NCI-H187 (cell line): ENCODE measurements at regions not wholly inside any gene's neighbourhood (a gene's known extent, or its start where the extent isn't known, plus 50 kb on each side); places are given as distances from the start of the nearest gene placed in this dataset.

Experiments used
- DNase-seq, 2 experiments: peaks; one replicate each; lab custom pipeline; 2025; lab: John Stamatoyannopoulos, UW

DNA sequence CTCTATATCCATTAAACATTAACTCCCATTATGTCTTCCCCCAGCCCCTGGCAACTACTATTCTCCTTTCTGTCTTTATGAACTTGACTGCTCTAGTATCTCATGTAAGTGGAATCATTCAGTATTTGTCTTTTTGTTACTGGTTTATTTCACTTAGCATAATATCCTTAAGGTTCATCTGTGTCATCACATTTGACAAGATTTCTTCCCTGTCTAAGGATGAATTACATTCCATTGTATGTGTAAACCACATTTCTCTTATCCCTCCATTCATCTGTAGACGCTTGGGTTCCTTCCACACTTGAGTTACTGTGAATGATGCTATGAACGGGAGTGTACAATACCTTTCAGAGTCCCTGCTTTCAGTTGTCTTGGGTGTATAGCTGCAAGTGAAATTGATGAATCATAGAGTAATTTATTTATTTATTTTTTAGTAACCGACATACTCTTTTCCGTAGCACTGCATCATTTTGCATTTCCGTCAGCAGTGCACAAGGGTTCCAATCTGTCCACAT lies 399.7 kb upstream of the RBFOX1 start:
- DNase-seq, result peak; percentile 3 to 11

DNA sequence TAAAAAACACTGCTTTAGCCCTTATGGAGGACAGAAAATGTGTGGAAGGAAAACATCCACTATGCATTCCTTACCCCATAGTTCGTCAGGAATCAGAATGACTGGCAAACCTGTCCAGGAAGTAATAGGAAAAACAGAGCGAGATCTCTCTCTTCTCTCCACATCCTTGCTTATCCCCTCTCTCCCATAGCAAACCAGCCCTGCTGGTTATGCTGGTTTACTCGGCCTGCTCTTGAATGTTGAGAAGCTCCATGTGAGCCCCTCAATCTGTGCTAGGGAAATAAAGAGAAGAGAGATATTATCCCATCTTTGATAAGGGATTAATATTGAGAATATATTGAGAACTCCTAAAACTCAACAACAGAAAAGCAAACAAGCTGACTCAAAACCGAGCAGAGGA lies 402.8 kb upstream of the RBFOX1 start:
- DNase-seq, result no peak

DNA sequence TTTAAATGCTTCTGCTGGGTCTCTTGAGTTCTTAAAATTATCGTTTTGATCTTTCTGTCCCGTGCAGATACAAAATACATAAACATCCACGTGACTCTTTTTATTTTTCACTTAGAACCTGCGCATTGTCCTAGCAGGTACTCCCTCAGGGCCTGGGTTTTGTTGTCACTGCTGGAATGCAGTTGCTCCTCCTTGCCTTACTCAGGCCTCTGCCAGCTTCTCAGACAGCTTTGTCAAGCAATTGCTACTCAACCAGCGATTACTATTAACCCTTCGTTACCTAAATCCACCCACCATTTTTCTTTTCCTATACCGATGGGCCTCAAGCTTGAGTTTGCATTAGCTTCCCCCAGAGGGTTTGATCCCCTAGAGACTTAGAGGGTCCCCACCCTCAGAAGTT lies 405.9 kb upstream of the RBFOX1 start:
- DNase-seq, result no peak

DNA sequence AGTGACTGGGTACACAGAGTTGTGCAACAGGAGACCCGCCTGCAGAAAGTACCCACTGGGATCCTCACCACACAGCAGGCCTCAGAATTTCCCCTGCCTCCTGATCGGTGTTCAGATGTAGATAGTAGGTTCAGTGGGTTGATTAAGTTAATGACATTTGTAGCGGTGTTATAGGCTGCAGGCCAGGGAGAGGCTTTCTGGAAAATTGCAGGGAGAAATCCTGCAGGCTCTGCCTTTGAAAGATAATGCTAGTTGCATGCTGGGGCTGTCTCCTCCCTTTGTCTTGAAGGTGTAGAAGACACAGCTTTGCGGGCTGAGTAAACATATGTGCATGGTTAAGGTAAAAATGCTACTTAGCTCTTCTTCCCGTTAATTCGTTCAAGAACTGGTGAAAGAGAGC lies 406.3 kb upstream of the RBFOX1 start:
- DNase-seq, result no peak

DNA sequence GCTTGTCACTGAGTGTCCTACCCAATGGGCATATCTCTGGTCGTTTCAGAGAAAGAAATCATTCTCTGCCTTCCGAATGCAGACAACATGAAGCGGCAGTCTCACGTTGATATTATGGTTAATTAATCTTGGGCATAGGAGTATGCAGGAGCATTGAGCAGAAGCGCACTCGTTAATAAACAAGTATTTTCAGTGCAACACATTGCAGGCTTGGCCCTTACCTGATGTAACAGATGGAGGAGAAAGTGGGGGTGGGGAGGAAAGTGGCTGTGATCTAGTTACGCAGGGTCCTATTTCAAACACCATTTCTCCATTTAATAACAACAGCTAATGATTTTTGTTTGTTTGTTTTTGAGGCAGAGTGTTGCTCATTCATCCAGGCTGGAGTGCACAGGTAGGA lies 414.0 kb upstream of the RBFOX1 start:
- DNase-seq, result no peak

DNA sequence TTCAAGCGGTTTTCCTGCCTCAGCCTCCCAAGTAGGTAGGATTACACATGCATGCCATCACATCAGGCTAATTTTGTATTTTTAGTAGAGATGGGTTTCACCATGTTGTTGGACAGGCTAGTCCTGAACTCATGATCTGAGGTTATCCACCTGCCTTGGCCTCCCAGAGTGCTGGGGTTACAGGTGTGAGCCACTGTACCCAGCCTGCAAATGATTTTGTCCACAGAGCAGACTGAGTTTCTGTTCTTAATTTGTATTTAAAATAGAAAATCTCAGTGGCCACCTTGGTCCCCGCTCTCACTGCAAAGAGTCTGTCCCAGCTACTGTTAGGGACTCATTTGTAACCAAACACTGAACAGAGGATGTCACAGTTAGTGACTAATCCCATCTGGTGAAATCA lies 415.7 kb upstream of the RBFOX1 start:
- no peak for DNase-seq

DNA sequence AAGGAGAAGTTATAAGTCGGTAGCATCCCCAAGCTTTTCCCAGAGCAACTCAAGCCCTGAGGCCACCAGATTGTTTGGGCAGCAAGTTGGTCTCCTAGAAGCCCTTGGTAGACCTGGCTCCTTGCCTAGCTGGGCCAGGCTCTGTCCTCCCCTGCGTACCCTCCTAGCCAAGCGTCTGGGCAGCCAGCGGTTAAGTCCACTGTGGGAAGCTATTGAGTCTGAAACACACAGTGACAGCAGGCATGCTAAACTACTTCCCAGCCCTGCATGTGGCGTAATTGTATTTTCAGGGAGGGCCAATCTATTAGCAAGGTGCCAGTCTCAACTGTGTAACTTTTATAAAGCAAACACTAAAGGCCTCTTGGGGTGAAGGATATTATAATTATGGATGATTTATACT lies 419.1 kb upstream of the RBFOX1 start:
- DNase-seq, result no peak

DNA sequence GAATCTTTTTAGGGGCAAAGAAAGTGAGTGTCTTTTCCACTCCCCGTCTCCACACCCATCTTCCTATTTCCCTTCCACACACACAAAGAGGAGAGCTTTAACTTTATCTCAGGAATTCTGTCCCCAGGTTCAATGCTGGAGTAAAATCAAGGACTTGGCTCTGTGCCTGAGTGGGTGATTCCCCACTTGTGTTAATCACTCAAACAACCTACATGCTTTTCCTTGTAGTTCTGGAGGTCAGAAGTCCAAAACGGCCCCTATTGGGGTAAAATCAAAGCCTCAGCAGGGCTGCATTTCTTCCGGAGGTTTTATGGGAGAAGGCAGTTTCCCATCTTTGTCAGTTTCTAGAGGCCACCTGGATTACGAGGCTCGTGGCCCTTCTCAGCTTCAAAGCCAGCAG lies 422.3 kb upstream of the RBFOX1 start:
- no peak for DNase-seq

DNA sequence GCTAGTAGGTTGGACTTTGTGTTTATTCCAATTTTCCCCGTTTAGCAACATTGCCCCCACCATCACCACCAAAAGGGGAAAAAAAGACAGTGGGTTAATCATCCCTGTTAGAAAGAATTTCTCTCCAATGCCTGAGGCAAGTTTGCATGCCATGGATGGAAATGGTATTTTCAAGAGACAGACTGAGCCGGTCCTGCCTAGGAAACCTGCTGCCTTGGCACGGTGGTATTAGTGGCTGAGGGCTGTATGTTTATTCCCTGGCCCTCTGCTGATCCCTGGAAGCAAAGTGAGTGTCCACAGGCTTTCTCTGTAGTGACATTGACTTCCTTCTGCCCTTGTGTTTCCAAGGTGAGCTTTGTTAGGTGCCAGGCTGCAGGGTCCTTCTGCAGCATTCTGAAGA lies 427.0 kb upstream of the RBFOX1 start:
- DNase-seq, result no peak

DNA sequence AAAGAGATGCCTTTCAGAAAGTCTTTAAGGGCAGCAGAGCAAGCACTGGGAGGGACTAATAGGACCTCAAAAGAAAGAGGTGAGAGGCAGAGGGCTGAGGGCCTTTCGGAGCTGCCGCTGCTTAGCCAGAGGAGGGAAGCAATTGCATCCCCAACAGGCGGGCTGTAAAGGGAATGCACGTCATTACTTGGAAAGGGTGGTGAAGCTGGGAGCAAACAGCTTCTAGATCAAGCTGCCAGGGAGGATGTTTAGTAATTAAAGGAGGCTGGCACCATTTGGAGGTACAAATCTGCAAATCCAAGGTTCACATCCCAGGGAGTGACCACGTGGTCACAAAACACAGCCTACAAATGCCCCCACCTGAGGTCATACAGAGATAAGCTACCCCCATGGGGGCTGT lies 429.0 kb upstream of the RBFOX1 start:
- DNase-seq, result no peak

DNA sequence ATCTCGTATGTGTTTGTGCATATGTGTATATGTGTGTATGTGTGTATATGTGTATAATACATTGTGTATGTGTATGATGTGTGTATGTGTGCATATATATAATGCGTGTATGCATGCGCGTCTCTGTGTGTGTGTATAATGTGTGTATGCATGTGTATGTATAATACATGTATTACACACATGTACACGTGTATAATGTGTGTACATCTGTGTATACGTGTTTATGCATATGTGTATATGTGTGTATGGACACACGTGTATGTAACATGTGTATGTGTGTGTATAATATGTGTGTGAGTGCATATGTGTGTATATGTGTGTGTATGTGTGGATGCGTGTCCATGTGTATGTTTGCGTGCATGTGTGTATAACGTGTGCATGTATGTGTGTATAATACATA lies 433.7 kb upstream of the RBFOX1 start:
- no peak for DNase-seq

DNA sequence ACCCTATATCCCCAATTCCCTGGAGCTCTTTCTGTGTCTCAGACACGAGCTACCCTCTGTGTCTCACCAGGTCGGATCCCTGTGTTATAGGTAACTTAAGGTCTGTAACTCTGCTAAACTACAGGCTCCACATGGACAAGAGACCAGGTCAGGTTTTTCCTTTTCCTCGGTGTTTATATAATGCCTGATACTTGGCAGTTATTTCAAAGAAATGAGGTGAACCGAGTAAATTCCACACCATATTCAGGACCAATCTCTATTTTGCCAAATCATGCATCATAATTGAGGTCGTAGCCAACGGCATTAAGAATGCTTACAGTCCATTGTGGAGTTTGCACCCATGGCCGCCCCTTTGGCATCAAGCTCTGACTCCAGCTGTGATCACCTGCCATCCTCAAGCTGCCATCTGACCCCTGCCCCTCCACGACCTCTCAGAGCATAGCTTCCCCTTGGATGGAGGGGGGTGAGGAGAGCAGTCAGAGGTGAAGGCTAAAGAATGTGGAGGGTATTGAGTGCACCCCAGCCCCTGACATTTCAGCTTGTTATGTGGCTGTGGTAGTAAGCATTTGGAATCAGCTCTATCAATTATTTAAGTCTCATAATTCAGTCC lies 434.7 kb upstream of the RBFOX1 start:
- DNase-seq, result no peak

DNA sequence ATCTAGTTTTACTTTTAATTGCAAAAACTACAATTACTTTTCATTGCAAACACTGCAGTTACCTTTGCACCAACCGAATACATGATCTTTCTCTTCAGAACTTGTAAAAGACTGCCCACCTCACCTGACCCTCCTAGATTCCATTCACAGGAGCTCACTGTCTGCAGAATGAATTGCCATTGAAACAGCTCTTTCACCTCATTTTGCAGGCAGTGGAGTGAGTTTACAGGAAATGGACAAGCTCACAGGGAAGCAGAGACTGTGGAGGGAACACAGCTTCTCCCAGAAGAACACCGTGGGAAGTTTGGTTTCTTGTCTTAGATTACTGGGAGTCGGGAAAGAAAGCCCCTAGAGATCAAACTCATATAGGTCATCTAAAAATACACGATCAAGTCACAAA lies 439.7 kb upstream of the RBFOX1 start:
- no peak for DNase-seq

DNA sequence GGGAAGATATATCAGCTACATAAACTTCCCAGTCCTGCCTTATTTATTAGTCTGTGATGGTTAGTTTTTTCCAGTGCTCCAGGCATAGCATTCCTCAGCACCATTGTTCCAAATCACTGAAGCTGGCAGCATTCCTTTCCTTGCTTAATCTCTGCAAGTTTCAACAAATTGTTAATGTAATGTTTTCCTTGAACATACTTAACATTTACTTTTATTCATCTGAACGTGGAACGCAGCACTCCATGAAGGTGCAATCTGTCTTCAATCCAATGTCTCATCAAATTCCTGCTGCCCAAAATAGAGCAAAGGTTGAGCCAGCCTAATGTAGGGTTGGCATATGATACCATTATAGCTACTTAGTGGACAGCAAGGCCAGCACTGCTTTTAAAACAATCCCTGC lies 441.1 kb upstream of the RBFOX1 start:
- DNase-seq, result no peak

DNA sequence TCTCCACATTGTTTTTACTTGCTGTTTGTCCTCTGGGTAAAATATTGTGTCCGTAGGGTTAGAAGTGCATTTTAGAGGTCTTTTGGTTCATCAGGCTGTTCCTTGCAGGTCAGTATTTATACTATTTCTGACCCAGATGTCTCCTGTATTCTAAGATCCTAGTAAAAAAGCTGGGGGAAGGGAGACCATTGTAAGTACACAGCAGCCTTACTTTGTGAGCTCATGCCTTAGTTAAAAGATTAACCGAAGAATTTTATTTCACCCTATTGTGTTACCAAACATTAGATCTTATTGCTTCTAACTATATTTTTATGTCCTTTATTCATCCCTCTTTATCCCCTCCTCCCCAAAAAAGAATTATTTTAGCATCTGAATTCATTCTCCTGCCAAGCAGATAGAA lies 444.1 kb upstream of the RBFOX1 start:
- DNase-seq, result no peak

DNA sequence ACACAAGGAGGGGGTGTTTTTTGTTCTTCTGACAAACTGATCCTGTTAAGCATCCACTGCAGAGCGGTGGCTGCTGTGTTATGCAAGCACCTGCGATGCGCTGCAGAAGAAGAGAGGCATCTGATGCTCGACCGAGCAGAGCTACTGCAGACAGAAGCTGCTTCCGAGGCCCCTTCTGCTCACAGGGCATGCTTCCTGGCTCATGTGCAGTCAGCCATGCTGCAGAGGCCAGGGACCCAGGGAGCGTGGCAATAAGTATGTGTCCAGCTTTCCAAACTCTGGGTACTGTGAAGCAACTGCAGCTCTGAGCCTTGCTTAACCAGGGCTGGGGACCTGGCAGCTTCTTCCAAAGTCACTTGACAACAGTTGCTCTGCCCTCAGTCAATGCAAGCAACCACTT lies 448.6 kb upstream of the RBFOX1 start:
- no peak for DNase-seq

DNA sequence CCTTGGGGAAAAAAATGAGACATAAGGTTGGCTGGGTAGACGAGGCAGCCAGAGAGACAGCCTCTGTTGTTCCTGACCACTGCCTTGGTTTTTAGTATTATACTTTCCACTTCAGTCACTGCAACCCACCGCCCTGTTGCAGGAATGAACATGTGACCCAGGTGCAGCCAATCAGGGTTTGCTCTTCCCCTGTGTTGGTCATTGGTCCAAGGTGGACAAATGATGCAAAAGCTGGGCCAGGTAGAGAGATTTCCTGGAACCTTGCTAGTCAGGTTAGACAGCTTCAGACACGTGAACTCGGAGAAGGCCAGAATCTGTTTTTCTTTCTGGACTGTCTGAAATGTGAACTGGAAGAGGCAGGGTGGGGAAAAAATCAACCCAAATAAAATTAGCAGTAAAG lies 452.4 kb upstream of the RBFOX1 start:
- DNase-seq, result no peak

DNA sequence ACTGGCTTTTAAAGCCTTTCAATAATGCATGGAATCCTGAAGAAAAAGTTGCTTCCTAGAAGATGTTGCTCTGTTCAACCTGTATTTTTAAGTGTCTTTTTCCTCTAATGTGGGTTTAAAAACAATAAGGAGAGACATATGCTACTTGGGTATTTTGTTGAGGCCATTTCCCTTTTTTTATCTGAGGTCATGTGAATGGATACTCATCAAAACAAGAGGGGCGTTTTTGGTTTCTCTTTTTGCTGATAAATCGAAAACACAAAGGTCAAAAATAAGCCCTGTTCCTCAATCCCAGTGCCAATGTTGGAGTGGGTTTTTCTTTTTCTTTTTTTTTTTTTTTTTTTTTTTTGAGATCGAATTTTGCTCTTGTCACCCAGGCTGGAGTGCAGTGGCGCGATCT lies 468.0 kb upstream of the RBFOX1 start:
- DNase-seq, result no peak

DNA sequence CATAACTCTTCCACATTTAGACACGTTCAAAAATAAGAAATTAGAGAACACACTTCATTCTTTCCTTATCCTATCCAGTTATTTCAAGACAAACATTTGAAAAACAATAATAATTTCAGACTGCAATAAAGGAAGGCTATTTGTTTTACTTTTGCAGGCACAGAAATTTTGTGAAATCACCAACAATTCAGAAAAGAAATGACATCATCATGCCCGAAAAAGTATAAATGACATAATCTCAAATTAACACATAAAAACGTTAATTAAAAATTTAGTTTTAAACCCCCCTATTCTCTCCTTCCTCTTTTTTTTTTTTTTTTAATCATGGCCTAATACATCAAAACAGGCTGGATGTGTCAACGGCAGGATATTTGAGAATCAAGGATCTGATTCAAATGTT lies 468.4 kb upstream of the RBFOX1 start:
- DNase-seq, result no peak

DNA sequence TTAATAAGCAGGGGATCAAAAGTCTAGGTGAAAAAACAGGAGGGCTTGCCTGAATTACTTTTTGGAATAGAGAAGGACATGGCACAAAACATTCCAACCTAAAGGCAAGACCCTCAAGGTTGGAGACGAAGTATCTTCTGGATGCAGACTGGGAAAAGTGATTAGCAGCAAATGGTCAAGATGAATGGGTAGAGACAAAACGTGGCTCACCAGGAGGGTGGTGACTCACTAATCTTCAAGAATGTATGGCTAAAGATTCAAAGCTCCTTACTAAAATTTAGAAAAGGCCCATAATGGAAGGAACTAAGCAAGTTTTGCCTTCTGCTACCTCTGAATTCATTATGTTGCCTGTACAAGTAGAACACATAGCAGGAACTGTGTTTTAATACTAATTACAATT lies 469.5 kb upstream of the RBFOX1 start:
- no peak for DNase-seq

DNA sequence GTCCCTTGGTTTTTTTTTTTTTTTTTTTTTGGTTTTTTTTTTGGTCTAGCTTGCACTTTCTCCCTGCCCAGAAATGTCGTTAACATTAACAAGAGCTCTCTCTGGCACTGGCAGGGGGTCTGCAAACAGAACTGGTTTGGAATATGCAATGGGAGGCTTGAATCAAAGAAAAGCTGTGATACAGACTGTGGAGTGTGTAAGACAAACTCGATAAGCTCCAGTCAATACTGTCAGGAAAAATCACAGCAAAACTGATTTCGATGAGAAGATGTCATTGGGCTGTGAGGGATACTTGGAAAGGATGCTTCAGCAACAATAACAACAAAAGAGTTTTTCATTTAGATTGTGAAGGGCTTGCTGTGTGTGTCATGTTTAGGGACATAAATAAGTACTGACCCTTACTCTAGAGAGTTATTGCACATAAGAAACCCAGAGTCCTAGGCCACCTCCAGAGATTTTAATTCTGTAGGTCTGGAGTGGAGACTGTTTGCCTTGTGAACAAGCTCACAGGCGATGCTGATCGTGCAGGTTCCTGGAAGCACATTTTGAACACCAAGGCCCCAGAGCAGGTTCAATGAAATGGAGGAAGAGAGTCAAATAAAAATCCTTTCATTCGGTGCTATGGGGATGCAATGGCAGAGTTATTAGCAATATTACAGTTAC lies 470.7 kb upstream of the RBFOX1 start:
- no peak for DNase-seq

DNA sequence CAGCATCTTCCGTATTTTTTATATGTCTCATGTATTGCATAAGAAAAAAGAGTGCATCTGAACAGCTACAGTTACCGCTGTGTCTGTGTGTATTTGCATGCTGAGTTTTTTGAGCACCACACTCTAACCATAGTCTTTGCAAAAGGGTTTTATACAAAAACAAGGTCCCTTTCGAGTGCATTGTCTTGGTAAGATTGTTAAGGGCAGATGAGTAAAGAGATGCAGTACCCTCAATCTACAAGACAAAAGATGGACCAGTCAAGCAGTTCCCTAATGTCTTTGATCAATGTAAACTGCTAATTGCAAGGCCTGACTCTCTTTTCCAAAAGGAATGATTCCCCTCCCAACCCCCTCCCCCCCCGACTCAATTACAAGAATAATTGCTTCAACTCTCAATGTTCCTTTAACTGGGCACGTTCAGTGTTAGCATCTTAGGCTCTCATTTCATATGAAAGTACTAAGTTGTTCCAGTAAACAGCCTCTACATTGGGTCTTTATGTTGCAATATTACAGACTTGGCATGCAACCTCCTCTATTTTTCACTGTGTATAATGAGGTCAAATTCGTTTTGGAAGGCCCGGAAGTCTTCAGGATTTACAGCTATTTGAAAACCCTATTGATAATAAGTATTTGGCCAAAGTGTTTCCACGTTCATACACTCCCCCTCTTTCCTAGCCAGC lies 471.4 kb upstream of the RBFOX1 start:
- DNase-seq, result no peak

DNA sequence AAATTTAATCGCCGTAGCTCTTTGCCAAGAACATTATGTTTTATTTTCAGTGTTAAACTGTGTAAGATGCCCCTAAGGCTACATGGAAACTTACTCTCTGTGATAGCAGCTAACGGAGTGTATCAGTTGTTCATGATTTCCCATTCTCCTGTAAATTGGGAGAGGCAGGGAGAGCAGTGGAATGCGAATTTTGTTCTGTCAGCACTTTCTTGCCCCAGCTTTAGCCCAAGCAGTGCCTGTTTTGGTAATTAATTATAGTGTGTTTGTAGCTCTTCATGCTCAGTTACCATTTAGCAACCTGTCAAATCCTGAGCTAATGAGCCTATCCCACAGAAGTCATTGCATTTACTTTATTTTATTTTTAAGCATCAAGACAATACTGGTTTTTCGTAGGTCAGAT lies 475.1 kb upstream of the RBFOX1 start:
- DNase-seq, result no peak

DNA sequence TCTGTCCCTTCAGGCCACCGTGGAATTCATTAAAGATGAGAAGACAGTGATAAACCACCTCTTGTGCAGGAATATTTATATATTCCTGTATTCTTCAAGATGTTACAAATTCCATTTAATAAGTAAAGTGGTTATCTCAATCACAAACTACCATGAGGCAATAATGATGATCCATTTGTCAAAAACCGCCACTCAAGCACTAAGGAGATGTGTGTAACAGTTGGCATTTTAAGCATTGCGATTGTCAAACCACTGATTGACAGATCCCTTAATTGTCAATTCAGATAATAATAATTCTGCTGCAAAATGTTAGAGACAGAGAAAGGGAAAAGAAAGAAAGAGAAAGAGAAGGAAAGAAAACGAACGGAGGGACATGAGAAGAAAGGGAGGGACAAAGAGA lies 476.1 kb upstream of the RBFOX1 start:
- no peak for DNase-seq
